ENCODE measurements at regions not wholly inside any gene's neighbourhood (a gene's known extent, or its start where the extent isn't known, plus 50 kb on each side); places are given as distances from the start of the nearest gene placed in this dataset.

DNA sequence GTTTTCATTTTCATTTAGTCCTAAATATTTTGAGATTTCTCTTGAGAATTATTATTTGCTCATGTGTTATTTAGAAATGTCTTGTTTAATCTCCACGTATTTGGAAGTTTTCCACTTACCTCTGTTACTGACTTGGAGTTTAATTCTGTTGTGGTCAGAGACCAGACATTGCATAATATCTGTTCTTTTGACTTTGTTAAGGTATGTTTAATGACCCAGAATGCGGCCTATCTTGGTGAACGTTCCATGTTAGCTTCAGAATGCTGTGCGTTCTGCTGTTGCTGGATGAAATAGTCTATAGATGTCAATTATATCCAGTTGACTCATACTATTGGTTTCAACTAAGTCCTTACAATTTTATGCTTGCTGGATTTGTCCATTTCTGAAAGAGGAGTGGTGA, 325.3 kb upstream of the TARS1 start:
- Histone ChIP-seq H3F3A (ENCODE audit: insufficient read depth, low read length, poor library complexity, severe bottlenecking) (no peaks in the 10 kb centered on the region), H3K79me2 (replicated peaks; ENCODE audit: insufficient read depth, low read length) (no peaks in the 10 kb centered on the region), H3K4me2 (ENCODE audit: low read length) (no peak overlapping the region), H3K27me3 (ENCODE audit: insufficient read depth, low read depth, low read length) (no peaks in the 10 kb centered on the region), H3K36me3 (ENCODE audit: insufficient read depth, low read length) (no peaks in the 10 kb centered on the region), H4K20me1 (ENCODE audit: insufficient read depth) (no peaks in the 10 kb centered on the region), H2AFZ (ENCODE audit: low read depth, low read length) (no peak overlapping the region), H3K9me2 (ENCODE audit: insufficient read depth, low read length) (no peaks in the 10 kb centered on the region), H3K27ac (ENCODE audit: low read length) (no peak overlapping the region), H3K4me3 (ENCODE audit: low read length) (no peak overlapping the region), H3K9ac (ENCODE audit: low read length) (no peak overlapping the region), H3K9me3 (ENCODE audit: low read length) (no peaks in the 10 kb centered on the region)
- TF ChIP-seq EZH2 (IDR thresholded peaks at IDR 0.05; ENCODE audit: borderline replicate concordance, insufficient read depth, low read length, poor library complexity, severe bottlenecking) (no peak), RAD21 (conservative IDR thresholded peaks at IDR 0.05) (no peak), TAF1 (IDR thresholded peaks at IDR 0.05; ENCODE audit: low read depth) (no peak), EP300 (conservative IDR thresholded peaks at IDR 0.05; ENCODE audit: poor library complexity, severe bottlenecking) (no peak), MXI1 (conservative IDR thresholded peaks at IDR 0.05; ENCODE audit: poor library complexity, severe bottlenecking) (no peak), SMC3 (conservative IDR thresholded peaks at IDR 0.05; ENCODE audit: poor library complexity) (no peak), POLR2AphosphoS5 (IDR thresholded peaks at IDR 0.05) (no peak)
- TF ChIP-seq, protein P1, sequence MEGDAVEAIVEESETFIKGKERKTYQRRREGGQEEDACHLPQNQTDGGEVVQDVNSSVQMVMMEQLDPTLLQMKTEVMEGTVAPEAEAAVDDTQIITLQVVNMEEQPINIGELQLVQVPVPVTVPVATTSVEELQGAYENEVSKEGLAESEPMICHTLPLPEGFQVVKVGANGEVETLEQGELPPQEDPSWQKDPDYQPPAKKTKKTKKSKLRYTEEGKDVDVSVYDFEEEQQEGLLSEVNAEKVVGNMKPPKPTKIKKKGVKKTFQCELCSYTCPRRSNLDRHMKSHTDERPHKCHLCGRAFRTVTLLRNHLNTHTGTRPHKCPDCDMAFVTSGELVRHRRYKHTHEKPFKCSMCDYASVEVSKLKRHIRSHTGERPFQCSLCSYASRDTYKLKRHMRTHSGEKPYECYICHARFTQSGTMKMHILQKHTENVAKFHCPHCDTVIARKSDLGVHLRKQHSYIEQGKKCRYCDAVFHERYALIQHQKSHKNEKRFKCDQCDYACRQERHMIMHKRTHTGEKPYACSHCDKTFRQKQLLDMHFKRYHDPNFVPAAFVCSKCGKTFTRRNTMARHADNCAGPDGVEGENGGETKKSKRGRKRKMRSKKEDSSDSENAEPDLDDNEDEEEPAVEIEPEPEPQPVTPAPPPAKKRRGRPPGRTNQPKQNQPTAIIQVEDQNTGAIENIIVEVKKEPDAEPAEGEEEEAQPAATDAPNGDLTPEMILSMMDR (IDR thresholded peaks at IDR 0.05; ENCODE audit: poor library complexity, severe bottlenecking), result no peak
- TF ChIP-seq, protein P2, sequence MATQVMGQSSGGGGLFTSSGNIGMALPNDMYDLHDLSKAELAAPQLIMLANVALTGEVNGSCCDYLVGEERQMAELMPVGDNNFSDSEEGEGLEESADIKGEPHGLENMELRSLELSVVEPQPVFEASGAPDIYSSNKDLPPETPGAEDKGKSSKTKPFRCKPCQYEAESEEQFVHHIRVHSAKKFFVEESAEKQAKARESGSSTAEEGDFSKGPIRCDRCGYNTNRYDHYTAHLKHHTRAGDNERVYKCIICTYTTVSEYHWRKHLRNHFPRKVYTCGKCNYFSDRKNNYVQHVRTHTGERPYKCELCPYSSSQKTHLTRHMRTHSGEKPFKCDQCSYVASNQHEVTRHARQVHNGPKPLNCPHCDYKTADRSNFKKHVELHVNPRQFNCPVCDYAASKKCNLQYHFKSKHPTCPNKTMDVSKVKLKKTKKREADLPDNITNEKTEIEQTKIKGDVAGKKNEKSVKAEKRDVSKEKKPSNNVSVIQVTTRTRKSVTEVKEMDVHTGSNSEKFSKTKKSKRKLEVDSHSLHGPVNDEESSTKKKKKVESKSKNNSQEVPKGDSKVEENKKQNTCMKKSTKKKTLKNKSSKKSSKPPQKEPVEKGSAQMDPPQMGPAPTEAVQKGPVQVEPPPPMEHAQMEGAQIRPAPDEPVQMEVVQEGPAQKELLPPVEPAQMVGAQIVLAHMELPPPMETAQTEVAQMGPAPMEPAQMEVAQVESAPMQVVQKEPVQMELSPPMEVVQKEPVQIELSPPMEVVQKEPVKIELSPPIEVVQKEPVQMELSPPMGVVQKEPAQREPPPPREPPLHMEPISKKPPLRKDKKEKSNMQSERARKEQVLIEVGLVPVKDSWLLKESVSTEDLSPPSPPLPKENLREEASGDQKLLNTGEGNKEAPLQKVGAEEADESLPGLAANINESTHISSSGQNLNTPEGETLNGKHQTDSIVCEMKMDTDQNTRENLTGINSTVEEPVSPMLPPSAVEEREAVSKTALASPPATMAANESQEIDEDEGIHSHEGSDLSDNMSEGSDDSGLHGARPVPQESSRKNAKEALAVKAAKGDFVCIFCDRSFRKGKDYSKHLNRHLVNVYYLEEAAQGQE (IDR thresholded peaks at IDR 0.05; ENCODE audit: borderline replicate concordance), result no peak

DNA sequence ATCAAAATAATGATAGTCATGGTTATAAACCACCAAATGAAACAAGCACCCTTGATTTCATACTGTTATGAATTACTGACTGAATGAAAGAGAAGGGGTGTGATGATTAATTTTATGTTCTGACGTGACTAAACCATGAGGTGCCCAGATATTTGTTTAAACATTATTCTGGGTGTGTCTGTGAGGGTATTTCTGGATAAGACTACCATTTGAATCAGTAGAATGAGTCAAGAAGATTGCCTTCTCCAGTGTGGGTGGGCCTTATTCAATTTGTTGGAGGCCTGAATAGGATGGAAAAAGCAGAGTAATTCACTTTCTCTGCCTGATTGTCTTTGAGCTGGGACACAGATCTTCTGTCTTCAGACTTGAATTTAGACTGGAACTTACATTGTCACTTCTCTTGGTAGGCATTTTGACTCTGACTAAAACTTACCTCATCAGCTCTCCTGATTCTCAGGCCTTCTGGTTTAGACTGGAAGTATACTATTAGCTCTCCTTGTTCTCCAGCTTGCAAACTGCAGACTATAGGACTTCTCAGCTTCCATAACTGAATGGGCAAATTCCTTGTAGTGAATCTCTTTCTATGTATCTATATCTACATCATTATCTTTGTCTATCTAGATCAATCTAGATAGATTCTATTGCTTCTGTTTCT, 321.9 kb upstream of the TARS1 start:
- Histone ChIP-seq H3K9ac (ENCODE audit: low read length) (no peak overlapping the region), H3K27me3 (ENCODE audit: insufficient read depth, low read depth, low read length) (no peaks in the 10 kb centered on the region), H2AFZ (ENCODE audit: low read depth, low read length) (no peak overlapping the region), H3K9me3 (ENCODE audit: low read length) (no peaks in the 10 kb centered on the region), H3K79me2 (replicated peaks; ENCODE audit: insufficient read depth, low read length) (no peaks in the 10 kb centered on the region), H3F3A (ENCODE audit: insufficient read depth, low read length, poor library complexity, severe bottlenecking) (no peaks in the 10 kb centered on the region), H3K27ac (ENCODE audit: low read length) (no peak overlapping the region), H3K9me2 (ENCODE audit: insufficient read depth, low read length) (no peaks in the 10 kb centered on the region), H3K4me3 (ENCODE audit: low read length) (no peak overlapping the region), H3K36me3 (ENCODE audit: insufficient read depth, low read length) (no peaks in the 10 kb centered on the region), H4K20me1 (ENCODE audit: insufficient read depth) (no peaks in the 10 kb centered on the region), H3K4me2 (ENCODE audit: low read length) (no peak overlapping the region)
- TF ChIP-seq TAF1 (IDR thresholded peaks at IDR 0.05; ENCODE audit: low read depth) (no peak), MXI1 (conservative IDR thresholded peaks at IDR 0.05; ENCODE audit: poor library complexity, severe bottlenecking) (no peak), EZH2 (IDR thresholded peaks at IDR 0.05; ENCODE audit: borderline replicate concordance, insufficient read depth, low read length, poor library complexity, severe bottlenecking) (no peak), RAD21 (conservative IDR thresholded peaks at IDR 0.05) (no peak), EP300 (conservative IDR thresholded peaks at IDR 0.05; ENCODE audit: poor library complexity, severe bottlenecking) (no peak), POLR2AphosphoS5 (IDR thresholded peaks at IDR 0.05) (no peak), SMC3 (conservative IDR thresholded peaks at IDR 0.05; ENCODE audit: poor library complexity) (no peak)
- TF ChIP-seq, protein P2 (IDR thresholded peaks at IDR 0.05; ENCODE audit: borderline replicate concordance), result no peak
- TF ChIP-seq, protein P1 (IDR thresholded peaks at IDR 0.05; ENCODE audit: poor library complexity, severe bottlenecking), result no peak

Data from neural cell (in vitro differentiated cells).